GM18873 (cell line): ENCODE measurements at regions not wholly inside any gene's neighbourhood (a gene's known extent, or its start where the extent isn't known, plus 50 kb on each side); places are given as distances from the start of the nearest gene placed in this dataset.

Source experiments
- ATAC-seq: cut with Tn5 transposase; IDR thresholded peaks from one replicate; pipeline ENCODE4 v1.9.1; 2021; ENCODE audit warnings: mild to moderate bottlenecking, moderate library complexity, moderate number of reproducible peaks; ENCODE audit not compliant: unreplicated experiment, low FRiP score

GRCh38 chr6:163841733-163842132 lies 427.2 kb downstream of the QKI start:
- ATAC-seq: no peak

GRCh38 chr6:163841326-163841725 lies 426.8 kb downstream of the QKI start:
- ATAC-seq: no peak

GRCh38 chr6:163840880-163841279 lies 426.4 kb downstream of the QKI start:
- no peak for ATAC-seq

- no peak for ATAC-seq
Observed at GRCh38 chr6:163839296-163839695, 424.8 kb downstream of the QKI start.

GRCh38 chr6:163837691-163838431 lies 423.3 kb downstream of the QKI start:
- ATAC-seq: no peak

GRCh38 chr6:163836876-163837690 lies 422.6 kb downstream of the QKI start:
- no peak for ATAC-seq

- no peak for ATAC-seq
Observed at GRCh38 chr6:163835439-163836171, 421.1 kb downstream of the QKI start.

- no peak for ATAC-seq
Observed at GRCh38 chr6:163834226-163834970, 419.9 kb downstream of the QKI start.

GRCh38 chr6:163831736-163832135 lies 417.2 kb downstream of the QKI start:
- no peak for ATAC-seq

- no peak for ATAC-seq
Observed at GRCh38 chr6:163830641-163831040, 416.1 kb downstream of the QKI start.

- no peak for ATAC-seq
Observed at GRCh38 chr6:163828038-163828795, 413.7 kb downstream of the QKI start.

GRCh38 chr6:163827143-163827542 lies 412.6 kb downstream of the QKI start:
- ATAC-seq: no peak

GRCh38 chr6:163826629-163827028 lies 412.1 kb downstream of the QKI start:
- ATAC-seq: no peak

- no peak for ATAC-seq
Observed at GRCh38 chr6:163825033-163825432, 410.5 kb downstream of the QKI start.

GRCh38 chr6:163823577-163823976 lies 409.1 kb downstream of the QKI start:
- no peak for ATAC-seq

GRCh38 chr6:163820745-163821458 lies 406.4 kb downstream of the QKI start:
- ATAC-seq: no peak

GRCh38 chr6:163820171-163820570 lies 405.7 kb downstream of the QKI start:
- ATAC-seq: no peak

GRCh38 chr6:163818719-163819118 lies 404.2 kb downstream of the QKI start:
- ATAC-seq: no peak

GRCh38 chr6:163816441-163816840 lies 401.9 kb downstream of the QKI start:
- ATAC-seq: no peak
